ENCODE measurements at regions not wholly inside any gene's neighbourhood (a gene's known extent, or its start where the extent isn't known, plus 50 kb on each side); places are given as distances from the start of the nearest gene placed in this dataset.

DNA sequence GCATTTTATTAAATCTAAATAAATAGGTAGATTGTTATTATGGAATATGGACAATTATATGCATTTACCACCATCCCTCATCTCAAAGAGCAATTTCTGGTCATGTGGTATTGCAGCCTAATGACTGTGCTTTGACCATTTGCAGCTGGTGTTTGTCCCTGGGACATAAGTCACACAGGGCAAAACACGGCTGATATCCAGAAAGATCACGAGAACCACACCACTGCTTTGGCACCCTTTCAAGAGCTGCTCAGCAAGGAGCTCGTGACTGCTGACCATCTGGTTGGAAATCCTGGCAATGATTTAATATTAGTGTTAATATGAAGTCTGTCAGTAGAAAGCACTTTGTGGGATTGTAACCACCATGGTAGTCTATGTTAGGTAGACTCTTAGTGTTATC lies 545.0 kb downstream of the GBA3 start:
- TF ChIP-seq, protein P1, sequence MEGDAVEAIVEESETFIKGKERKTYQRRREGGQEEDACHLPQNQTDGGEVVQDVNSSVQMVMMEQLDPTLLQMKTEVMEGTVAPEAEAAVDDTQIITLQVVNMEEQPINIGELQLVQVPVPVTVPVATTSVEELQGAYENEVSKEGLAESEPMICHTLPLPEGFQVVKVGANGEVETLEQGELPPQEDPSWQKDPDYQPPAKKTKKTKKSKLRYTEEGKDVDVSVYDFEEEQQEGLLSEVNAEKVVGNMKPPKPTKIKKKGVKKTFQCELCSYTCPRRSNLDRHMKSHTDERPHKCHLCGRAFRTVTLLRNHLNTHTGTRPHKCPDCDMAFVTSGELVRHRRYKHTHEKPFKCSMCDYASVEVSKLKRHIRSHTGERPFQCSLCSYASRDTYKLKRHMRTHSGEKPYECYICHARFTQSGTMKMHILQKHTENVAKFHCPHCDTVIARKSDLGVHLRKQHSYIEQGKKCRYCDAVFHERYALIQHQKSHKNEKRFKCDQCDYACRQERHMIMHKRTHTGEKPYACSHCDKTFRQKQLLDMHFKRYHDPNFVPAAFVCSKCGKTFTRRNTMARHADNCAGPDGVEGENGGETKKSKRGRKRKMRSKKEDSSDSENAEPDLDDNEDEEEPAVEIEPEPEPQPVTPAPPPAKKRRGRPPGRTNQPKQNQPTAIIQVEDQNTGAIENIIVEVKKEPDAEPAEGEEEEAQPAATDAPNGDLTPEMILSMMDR (IDR thresholded peaks at IDR 0.05): no peak
- TF ChIP-seq POLR2A (IDR thresholded peaks at IDR 0.05) (no peak), POLR2AphosphoS5 (IDR thresholded peaks at IDR 0.05) (no peak)

Data from prostate gland (tissue), 2 donors.